HK-2 (cell line): ENCODE measurements at regions not wholly inside any gene's neighbourhood (a gene's known extent, or its start where the extent isn't known, plus 50 kb on each side); places are given as distances from the start of the nearest gene placed in this dataset.
A peak's percentile ranks its signal among the peaks of the same experiment; 100 is the strongest.
"Not testable (repeated sequence)": the region's sequence is repeated elsewhere in the genome, so short reads cannot be mapped to it uniquely, and the experiment has no call there.

Experiments used
- DNase-seq: peaks from one replicate; pipeline ENCODE4 v3.0.0-alpha.2; 2018; ENCODE audit not compliant: unreplicated experiment

DNA sequence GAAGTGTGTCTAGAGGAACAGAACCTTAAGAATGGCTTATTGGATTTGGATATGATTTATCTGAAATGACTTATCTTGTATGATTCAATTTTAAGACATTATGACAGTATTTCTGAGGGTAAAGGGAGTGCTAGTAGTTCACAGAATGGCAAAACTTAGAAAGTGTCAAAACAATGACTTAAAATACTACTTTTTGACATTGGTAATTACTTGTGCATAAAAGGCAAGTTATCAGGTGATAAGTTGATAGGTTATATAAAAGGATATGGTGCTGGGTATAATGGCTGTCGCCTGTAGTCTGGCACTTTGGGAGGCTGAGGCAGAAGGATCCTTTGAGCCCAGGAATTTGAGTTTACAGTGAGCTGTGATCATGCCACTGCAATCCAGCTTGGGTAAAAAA lies 494.4 kb downstream of the CDH9 start:
- no peak for DNase-seq

DNA sequence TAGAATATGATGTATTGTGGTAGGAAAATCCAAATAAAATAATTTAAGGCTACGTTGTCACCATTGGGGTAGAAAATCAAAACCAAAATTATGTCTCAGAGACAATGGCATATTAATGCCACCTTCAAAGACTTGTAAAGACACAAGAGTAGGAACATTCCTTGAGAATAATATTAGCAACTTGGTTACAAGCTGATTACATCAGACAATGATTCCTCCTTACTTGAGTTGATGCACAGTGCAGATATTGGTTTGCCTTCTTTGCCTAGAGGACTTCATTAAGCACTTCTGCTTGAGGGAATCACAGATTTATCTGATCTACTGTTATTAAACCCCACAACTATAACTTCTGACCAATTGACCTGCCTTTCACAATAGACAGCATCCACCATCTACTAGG lies 500.2 kb downstream of the CDH9 start:
- DNase-seq: no peak

DNA sequence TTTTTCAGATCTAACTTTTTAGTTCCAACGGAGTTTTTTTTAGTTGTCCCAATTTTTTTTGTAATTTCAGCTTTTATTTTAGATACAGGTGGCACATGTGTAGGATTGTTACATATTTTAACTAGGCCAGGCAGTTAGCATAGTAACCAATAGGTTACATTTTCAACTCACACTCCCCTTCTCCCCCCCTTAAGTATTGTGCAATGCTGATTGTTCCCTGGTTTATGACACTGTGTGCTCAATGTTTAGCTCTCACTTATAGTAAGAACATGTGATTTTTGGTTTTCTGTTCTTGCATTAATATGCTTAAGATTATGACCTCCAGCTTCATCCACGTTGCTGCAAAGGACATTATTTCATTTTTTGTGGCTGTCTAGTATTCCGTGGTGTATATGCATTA lies 503.2 kb downstream of the CDH9 start:
- DNase-seq: no peak

DNA sequence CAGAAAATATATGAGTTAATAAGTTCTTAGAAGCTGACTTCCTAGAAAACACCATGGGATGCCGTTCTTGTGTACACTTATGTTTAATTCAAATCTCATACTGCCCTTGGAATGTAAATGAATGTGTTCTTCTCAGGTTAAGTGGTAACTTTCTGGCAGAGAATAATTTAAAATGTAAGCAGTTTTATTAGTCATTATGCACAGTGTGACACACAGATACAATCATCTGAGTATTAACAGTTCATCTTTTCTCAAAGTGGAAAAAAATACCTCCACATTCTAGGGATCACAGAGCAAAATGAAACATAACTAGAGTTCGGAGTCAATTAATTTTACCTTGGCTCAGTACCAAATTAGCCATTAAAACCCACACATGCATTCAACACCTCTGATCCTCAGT lies 508.1 kb downstream of the CDH9 start:
- DNase-seq: no peak

DNA sequence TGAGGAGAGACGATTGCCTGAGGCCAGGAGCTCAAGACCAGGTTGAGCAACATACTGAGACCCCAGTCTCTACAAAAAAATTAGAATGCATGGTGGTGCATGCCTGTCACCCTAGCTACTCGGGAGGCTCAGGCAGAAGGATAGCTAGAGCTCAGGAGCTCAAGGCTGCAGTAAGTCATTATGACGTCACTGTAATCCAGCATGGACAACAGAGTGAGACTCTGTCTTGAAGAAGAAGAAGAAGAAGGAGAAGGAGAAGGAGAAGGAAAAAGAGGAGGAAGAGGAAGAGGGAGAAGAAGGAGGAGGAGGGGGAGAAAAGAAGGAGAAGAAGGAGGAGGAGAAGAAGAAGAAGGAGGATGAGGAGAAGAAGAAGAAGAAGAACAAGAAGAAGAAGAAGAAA lies 519.1 kb downstream of the CDH9 start:
- DNase-seq: no peak

DNA sequence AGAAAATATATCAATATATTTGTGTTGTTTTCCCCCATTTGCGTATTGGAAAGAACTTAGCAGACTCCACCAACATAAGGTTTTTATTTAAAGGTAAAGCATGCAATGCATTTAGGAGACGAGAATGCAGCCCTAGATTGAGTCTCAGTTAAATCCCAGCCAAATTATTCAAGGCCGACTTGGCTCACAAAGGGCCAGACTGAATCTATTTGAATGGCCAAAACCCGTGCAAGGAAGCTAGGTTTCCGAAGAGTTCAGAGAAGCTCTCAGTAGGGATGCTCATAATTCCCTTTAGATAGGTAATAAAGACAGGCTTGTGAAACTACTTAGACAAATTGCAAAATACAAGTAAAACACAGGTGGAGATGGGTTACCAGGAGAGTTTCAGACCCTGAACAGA lies 520.3 kb downstream of the CDH9 start:
- no peak for DNase-seq

DNA sequence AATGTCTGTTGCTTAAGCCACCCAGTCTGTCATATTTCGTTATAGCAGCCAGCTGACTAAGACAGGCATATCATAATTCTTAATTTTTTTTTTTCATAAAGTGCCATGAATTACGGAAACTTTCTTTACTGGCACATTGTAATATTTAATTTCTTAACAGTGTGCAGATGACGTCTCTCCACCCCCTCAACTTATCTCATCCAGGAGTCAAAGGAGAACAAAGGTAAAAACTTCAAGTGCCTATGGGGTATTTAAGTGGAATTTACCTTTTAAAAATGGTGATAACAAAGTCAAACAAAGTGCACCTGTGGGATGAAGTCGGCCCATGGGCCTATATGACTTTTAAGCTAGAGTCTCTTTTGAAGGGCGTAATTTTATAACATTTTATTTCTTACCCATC lies 539.4 kb downstream of the CDH9 start:
- DNase-seq: no peak

DNA sequence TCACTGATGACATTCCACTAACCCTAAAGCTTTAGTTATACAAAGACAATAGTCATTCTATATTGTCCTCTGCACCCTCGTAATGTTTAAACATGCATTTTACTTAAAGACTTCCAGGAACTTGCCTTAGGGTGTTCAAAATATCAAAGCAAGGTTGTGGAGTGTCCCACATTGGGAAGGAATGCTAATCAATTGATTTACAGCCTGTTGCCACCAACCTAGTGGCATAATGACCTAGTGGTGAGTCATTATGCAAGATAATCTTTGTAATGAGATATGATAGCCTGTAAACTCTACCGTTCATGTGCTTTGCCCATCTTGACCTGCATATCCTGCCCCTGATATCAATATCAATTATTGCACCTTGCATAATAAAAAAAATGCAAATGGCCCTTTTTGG lies 542.9 kb downstream of the CDH9 start:
- DNase-seq: no peak

DNA sequence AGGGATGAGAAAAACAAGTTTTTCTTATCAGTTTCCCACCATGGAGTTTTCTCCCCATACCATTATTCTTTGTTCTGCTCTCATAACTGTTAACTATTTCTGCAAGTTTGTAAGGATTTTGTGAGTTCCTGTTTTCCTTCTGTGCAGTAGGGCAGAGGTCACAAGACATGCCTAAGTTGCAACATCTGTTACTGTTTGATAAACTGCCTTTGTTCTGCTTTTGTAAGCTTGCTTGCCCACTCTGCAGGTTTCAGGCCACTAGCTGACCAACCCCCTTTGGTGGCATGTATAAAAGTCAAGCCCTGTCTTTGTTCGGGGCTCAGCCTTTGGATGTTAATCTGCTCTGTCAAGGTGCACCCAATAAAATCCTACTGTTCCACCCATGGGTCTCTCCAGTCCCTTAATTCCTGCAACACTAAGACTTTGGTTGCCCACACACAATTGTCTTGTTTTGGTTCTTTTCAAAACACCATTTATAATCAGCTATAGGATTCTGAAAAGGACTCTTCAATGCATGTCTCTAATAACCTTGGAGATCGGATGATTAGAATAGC lies 545.4 kb downstream of the CDH9 start:
- DNase-seq: no peak

DNA sequence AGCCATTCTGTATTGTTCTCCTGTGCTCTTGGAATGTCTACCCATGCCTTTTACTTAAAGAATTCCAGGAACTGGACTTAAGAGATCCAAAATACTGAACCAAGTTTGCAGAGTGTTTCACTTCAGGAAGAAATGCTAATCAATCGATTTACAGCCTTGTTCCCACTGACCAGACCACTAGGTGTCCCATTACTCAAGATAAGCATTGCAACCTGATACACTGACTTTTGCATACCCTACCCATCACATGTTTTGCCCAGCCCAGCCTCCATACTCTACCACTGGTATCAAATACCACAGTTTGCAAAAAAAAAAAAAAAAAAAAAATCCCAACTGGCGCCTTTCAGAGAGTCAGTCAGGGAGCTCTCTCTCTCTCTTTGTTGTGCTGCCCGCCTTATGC lies 550.8 kb downstream of the CDH9 start:
- DNase-seq: no peak

DNA sequence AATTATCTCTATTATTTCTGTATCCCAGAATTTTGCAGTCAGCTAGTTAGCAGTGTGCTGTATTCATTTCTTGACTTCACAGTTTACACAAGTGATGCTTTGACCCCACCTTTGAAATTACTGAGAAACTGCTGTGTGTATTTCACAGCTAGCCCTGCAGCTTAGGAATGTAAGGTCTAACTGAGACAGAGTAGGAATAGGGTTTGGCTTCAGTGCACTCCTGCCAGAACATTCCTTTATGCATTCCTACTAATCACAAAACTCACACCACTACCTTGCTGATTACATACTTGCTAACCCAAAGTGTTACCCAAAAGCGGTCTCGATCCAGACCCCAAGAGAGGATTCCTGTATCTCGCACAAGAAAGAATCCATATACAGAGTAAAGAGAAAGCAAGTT lies 551.8 kb downstream of the CDH9 start:
- no peak for DNase-seq

DNA sequence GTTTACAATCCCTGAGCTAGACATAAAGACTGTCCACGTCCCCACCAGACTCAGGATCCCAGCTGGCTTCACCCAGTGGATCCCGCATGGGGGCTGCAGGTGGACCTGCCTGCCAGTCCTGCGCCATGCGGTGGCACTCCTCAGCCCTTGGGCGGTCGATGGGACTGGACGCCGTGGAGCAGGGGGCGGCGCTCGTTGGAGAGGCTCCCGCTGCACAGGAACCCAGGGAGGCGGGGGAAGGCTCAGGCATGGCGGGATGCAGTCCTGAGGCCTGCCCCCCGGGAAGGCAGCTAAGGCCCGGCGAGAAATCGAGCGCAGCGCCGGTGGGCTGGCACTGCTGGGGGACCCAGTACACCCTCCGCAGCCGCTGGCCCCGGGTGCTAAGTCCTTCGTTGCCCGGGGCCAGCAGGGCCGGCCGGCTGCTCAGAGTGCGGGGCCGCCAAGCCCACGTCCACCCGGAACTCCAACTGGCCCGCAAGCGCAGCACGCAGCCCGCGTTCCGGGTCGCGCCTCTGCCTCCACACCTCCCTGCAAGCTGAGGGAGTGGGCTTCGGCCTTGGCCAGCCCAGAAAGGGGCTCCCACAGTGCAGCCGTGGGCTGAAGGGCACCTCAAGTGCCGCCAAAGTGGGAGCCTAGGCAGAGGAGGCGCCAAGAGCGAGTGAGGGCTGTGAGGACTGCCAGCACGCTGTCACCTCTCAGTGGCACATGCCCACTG lies 553.1 kb downstream of the CDH9 start:
- not testable (repeated sequence) for DNase-seq

DNA sequence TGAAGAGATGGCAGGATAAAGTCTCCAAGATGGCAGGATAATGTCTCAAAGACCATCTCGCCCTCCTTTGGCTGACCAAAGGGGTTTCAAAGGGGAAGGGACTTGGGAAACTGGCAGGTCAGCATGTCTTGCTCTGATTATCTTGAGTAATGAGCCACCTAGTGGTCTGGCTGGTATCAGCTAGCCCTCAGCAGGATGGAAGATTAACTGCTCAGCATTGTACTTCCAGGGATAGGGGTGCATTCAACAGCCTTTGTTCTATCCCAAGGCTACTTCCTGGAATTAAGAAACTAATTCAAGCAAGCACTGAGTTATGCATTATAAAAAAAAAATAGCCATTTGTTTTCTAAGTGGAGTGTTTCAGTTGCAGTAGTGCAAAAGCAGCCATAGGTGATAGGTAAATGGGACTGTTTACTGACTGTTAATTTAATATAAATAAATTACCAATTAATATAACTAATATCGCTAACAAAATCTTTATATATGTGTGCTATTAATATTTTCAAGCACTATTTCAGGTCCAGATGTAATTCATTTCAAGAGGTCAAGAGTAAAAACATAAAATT lies 555.5 kb downstream of the CDH9 start:
- peak; percentile 16 for DNase-seq

DNA sequence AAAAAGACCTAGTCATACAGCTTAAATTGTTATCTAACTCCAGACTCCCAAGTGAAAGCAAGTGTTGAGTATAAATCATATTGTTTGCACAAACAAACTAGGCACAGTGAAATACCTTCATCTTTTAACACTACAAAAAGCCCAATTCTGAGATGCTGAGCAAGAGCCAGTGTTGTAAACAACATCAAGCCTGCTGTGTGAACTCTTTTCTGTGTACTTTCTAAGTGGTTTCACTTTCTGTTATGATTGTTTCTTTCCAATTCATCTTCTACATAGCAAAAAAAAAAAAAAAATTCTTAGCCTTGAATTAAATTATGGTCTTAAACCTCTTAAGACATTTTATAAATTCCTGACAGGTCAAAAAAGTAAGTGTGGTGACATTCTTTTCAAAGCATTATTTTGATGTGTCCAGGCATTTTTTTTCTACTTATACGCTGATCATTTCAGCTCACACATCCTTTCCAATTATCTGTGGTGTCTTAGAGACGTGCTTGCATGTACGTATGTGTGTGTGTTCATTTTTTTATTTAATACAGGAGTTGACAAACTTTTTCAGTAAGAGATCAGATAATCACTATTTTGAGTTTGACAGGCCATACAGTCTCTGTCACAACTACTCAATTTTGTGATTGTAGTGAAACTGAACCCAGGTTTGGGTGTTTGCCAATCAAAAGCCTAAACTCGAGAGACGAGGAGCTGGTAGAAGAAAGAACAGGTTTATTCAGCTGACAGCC lies 556.1 kb downstream of the CDH9 start:
- no peak for DNase-seq

DNA sequence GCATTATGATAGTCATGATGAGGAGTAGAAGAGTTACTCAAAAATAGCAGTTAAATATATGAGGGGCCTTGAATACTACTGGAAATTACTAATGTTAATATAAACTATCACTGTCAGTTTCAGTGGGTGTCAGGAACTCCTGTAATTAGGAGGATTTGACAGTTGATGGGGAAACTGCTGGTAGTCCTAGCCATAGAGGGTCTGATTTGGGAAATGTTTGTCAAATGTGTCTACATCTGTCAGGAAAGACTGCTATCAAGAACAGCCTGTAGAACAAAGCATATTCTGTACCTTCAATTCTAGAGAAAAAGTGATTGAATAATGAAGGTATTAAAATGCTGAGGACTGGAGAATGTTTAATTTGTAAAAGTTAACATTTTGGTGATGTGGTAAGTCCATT lies 567.9 kb downstream of the CDH9 start:
- DNase-seq: no peak

DNA sequence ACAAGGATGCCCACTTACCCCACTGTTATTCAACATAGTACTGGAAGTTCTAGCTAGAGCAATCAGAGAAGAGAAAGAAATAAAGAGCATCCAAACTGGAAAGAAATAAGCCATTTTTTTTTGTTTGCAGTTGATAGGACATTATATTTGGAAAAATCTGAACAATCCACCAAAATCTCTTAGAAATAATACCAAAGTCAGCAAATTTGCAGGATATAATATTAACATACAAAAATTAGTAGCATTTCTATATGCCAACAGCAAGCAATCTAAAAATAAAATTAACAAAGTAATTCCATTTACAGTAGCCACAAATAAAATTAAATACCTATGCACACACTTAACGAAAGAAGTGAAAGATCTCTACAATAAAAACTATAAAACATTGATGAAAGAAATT lies 599.3 kb downstream of the CDH9 start:
- no peak for DNase-seq

DNA sequence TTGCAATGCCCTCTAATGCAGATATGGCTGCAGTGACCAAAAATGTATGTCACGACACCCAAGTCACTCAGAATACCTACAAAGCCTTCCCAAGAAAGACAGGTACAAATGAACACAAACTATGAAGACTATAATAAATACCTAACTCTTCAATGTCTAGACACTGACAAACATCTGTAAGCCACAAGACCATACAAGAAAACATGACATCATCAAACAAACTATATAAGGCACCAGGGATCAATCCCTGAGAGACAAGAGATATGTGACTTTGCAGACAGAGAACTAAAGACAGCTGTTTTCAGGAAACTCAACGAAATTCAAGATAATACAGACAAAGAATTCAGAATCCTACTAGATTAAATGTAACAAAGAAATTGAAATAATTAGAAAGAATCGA lies 603.7 kb downstream of the CDH9 start:
- no peak for DNase-seq

DNA sequence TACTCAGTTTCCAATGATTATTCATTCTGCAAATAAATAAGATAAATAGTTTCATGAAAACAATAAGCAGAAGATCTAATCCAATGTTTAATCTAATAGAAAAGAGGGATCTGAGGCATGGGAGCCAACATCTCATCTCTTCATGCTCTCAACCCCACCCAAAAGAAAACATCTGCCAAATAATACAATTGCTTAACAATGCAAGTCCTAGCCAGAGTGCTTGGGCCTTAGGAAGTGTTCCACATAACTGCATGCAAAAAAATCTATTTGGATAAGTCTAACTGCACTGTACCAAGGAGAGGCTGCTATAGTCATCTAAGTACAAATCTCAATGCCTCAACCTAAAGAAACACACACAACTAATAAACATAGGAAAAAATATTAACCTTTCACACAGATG lies 606.0 kb downstream of the CDH9 start:
- no peak for DNase-seq

DNA sequence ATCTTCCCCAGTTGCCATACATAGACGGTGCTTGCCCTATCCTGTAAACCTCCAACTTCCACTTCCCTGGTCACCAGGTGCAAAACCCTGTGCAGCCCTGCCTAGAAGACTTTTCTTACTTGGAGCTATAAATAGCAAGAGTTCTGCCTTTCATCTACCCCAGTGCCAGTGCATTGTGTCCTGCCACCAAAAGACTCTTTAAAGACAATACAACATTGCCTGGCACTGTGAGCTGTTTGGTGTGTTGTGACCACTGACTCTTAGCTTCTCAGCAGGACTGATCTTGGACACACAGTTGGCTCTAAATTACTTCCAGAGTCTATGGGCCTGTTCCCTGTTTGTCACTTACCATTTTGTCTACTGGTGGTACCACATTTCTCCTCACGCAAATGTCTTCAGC lies 608.1 kb downstream of the CDH9 start:
- DNase-seq: no peak

DNA sequence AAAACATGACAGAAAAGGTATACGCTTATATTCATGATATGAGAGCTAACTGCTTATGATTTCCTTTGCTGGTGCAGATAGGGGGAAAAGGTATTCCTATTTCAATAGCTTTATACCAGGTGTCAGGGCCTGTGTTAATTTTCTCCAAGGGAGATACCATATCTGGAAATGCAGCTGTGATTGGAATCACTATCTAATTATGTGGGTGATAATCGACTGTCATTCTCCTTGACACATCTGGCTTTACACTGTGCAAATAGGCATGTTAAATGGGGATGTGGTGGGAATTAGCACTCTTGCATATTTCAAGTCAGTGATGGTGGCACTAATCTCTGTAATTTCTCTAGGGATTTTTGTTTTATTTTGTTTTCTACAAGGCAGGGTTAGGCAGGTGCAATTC lies 611.1 kb downstream of the CDH9 start:
- DNase-seq: no peak

DNA sequence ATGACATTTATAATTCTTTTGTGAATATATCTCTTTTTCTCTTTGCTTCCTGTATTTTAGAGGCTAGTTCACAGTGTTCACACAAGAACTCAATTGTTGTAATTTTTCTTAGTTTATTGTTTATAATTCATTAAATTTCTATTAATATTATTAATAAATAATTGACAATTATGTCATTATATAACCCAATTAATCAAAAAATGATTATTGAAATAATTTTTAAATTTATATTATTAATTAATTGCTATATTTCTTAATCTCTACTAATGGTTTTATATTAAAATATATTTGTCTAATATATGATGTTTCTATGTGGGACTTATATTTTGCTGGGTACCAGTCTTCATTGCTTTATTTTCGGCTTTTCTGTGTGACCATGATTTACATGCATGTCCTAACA lies 618.4 kb downstream of the CDH9 start:
- no peak for DNase-seq

DNA sequence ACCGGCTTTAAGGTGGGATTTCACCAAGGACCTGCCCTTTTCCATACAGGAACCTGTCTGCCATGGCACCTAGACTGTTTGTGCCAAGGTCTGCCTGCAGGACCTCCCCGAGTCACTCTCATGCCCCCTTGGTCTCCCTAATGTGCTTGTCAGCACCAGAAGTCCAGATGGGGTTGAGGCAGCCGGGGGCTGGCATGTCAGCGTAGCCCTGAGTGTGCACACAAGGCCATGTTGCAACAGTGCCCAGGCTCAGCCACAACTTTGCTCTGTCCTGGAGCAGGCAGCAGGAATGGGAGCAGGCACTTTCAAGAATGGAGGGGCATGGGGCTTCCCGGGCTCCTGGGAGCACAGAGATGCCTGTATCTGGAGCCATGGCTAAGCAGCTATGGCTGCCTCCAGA lies 621.5 kb downstream of the CDH9 start:
- no peak for DNase-seq
